K562 (cell line): ENCODE measurements at regions not wholly inside any gene's neighbourhood (a gene's known extent, or its start where the extent isn't known, plus 50 kb on each side); places are given as distances from the start of the nearest gene placed in this dataset.

ENCODE experiments used
- ATAC-seq: fragments of 200-7000 bp; cut with Tn5 transposase; 3 replicates; pipeline ENCODE4 v1.9.1; 2020; ENCODE audit warnings: moderate library complexity
- BruUV-seq: library from RNA; stranded (reverse); fragments of 400-500 nt; replicated peaks from 2 replicates; lab custom pipeline; 2021; lab: Mats Ljungman, UMichigan
- CTCF ChIA-PET: fragments of 300-600 bp; formaldehyde crosslinking; extraction: SDS; loops from one replicate; lab custom pipeline; 2021; ENCODE audit warnings: low intra/inter-chr PET ratio; lab: Yijun Ruan, JAX
- POLR2A ChIA-PET: fragments of 300-600, 350-650 bp; sonication (Branson Sonifier 250); formaldehyde crosslinking; extraction: SDS; loops from one replicate; lab custom pipeline; 2021; ENCODE audit warnings: antibody characterized with exemption, inconsistent platforms; lab: Yijun Ruan, JAX
- DNase-seq, 4 experiments: peaks; one replicate each; pipeline versions ENCODE4 v3.0.0 to v3.0.0-alpha.2; 2011 to 2018; ENCODE audit warnings: low spot score in 3 of 4, mixed read lengths in 3 of 4; ENCODE audit errors: extremely low read depth in 1 of 4
- FAIRE-seq: peaks from 2 replicates; lab custom pipeline; 2011; peaks lifted over from hg19 to GRCh38; lab: Jason Lieb, UNC
- H2AFZ ChIP-seq: 2 replicates; pipeline ENCODE4 v1.6.0; 2011; ENCODE audit warnings: low read depth, low read length, control low read depth, inconsistent platforms
- H3K27ac ChIP-seq: fragments of 200-600 bp; 3 replicates; pipeline ENCODE4 v1.8.0; 2011; ENCODE audit warnings: low read depth, mild to moderate bottlenecking, control low read depth, inconsistent platforms, low read length, moderate library complexity, mixed read lengths; ENCODE audit errors: extremely low read depth
- H3K27me3 ChIP-seq, 2 experiments: fragments of 300-600 bp in 1 of 2; 2 replicates in 1 of 2; 3 replicates in 1 of 2; pipeline versions ENCODE4 v1.6.0 to v1.8.0; 2011; ENCODE audit warnings: inconsistent platforms in 2 of 2, low read length in 2 of 2, mild to moderate bottlenecking in 1 of 2, mixed read lengths in 1 of 2, moderate library complexity in 1 of 2; ENCODE audit not compliant: control insufficient read depth in 2 of 2, insufficient read depth in 2 of 2
- H3K36me3 ChIP-seq: fragments of 300-600 bp; 3 replicates; pipeline ENCODE4 v1.8.0; 2011; ENCODE audit warnings: mild to moderate bottlenecking, low read length, inconsistent platforms; ENCODE audit not compliant: control insufficient read depth, insufficient read depth
- H3K4me1 ChIP-seq, 2 experiments: fragments of 200-600 bp in 1 of 2; replicated peaks in 1 of 2; 2 replicates in 1 of 2; 3 replicates in 1 of 2; pipeline versions ENCODE4 v1.5.1 to v1.8.0; 2011; ENCODE audit warnings: inconsistent platforms in 2 of 2, low read length in 2 of 2, mild to moderate bottlenecking in 1 of 2, mixed read lengths in 1 of 2, moderate library complexity in 1 of 2; ENCODE audit not compliant: control insufficient read depth in 2 of 2, insufficient read depth in 2 of 2
- H3K4me2 ChIP-seq: 2 replicates; pipeline ENCODE4 v1.6.1; 2011; ENCODE audit warnings: low read length, control low read depth, inconsistent platforms, mixed read lengths; ENCODE audit not compliant: insufficient read depth
- H3K4me3 ChIP-seq: fragments of 200-600 bp; sonication (generic), shearing (Covaris generic); 2 replicates; pipeline ENCODE4 v1.5.1; 2016; ENCODE audit warnings: control low read depth, inconsistent platforms
- H3K79me2 ChIP-seq: fragments of 200-600 bp; 3 replicates; pipeline ENCODE4 v1.8.0; 2011; ENCODE audit warnings: low read length, inconsistent platforms; ENCODE audit not compliant: control insufficient read depth, insufficient read depth
- H3K9ac ChIP-seq, 2 experiments: 2 replicates each; pipeline versions ENCODE4 v1.6.0 to v1.6.1; 2011; ENCODE audit warnings: low read depth in 2 of 2, low read length in 2 of 2, control low read depth in 1 of 2, inconsistent platforms in 1 of 2, mild to moderate bottlenecking in 1 of 2, mixed read lengths in 1 of 2; ENCODE audit not compliant: insufficient read depth in 1 of 2
- H3K9me1 ChIP-seq: one replicate; pipeline ENCODE4 v1.6.0; 2011; ENCODE audit warnings: inconsistent platforms, mild to moderate bottlenecking, low read length, moderate library complexity; ENCODE audit not compliant: control insufficient read depth, insufficient read depth
- H3K9me3 ChIP-seq: replicated peaks from 2 replicates; pipeline ENCODE4 v1.5.1; 2011; ENCODE audit warnings: low read depth, low read length, inconsistent platforms; ENCODE audit not compliant: control insufficient read depth, insufficient read depth
- H4K20me1 ChIP-seq: replicated peaks from 2 replicates; pipeline ENCODE4 v1.6.1; 2011; ENCODE audit warnings: low read length, inconsistent platforms, mixed read lengths; ENCODE audit not compliant: control insufficient read depth, insufficient read depth
- ADNP ChIP-seq: fragments of 200-800 bp; sonication (Bioruptor generic); IDR thresholded peaks from 2 replicates; pipeline ENCODE4 v1.6.1; 2016; ENCODE audit warnings: missing genetic modification characterization, missing compliant biosample characterization
- ARID1B ChIP-seq: fragments of 450-650 bp; IDR thresholded peaks from 2 replicates; pipeline ENCODE4 v1.6.1; 2016; ENCODE audit warnings: antibody characterized with exemption, mild to moderate bottlenecking, inconsistent platforms
- DACH1 ChIP-seq: fragments of 450-650 bp; IDR thresholded peaks from 2 replicates; pipeline ENCODE4 v1.6.1; 2018; ENCODE audit not compliant: partially characterized antibody
- TRIM24 ChIP-seq, 2 experiments: fragments of 450-650 bp; IDR thresholded peaks; 2 replicates each; pipeline ENCODE4 v1.6.1; 2016
- ZNF280A ChIP-seq: fragments of 450-650 bp; IDR thresholded peaks from 2 replicates; pipeline ENCODE4 v1.6.1; 2018; ENCODE audit warnings: mild to moderate bottlenecking, low read depth; ENCODE audit not compliant: partially characterized antibody
- ZNF318 ChIP-seq, 2 experiments: fragments of 450-650 bp; IDR thresholded peaks; 2 replicates each; pipeline ENCODE4 v1.6.1; 2016; ENCODE audit warnings: mild to moderate bottlenecking in 2 of 2, borderline replicate concordance in 1 of 2, low read depth in 1 of 2, moderate library complexity in 1 of 2
- ZNF436 ChIP-seq: fragments of 250-450, 450-650 bp; sonication (Bioruptor Pico); formaldehyde crosslinking; IDR thresholded peaks from 2 replicates; pipeline ENCODE4 v1.7.0; 2020; ENCODE audit warnings: mild to moderate bottlenecking
- ZNF707 ChIP-seq: fragments of 250-450 bp; sonication (Bioruptor Pico); conservative IDR thresholded peaks from 2 replicates; pipeline ENCODE4 v1.8.0; 2022; ENCODE audit warnings: inconsistent platforms, mild to moderate bottlenecking, moderate library complexity
- ZNF717 ChIP-seq: fragments of 250-450 bp; sonication (Bioruptor Pico); IDR thresholded peaks from 2 replicates; pipeline ENCODE4 v1.5.0; 2021
- ZSCAN32 ChIP-seq: fragments of 450-650 bp; formaldehyde crosslinking; IDR thresholded peaks from 2 replicates; pipeline ENCODE4 v1.4.0; 2020; ENCODE audit warnings: mild to moderate bottlenecking, moderate library complexity
- WGBS: fragments of 100-300 bp; shearing (Covaris generic); methylation state at CpG from one replicate; pipeline ENCODE4 v1.1.6; 2016; ENCODE audit warnings: low coverage, mixed read lengths; ENCODE audit not compliant: insufficient coverage; ENCODE audit errors: missing lambda C conversion rate; 5-methylcytosine and 5-hydroxymethylcytosine counted together
- in situ Hi-C: fragments of 300-500 bp; cut with MboI; formaldehyde crosslinking; loops from 4 replicates; pipeline ENCODE4 v1.15.0; 2018; ENCODE audit warnings: inconsistent platforms, mixed read lengths
- intact Hi-C: fragments of 100-400 bp; cut with micrococcal nuclease; formaldehyde crosslinking; loops from 2 replicates; pipeline ENCODE4 v1.14.2; 2022

GRCh38 chr5:87121304-87122150 lies 146.2 kb upstream of the RASA1 start:
- peak overlapping the region; percentile 26 for H3K4me2 ChIP-seq
- BruUV-seq, result no TSS peak
- peak overlapping the region; percentile 84 for H2AFZ ChIP-seq
- WGBS, result 24% methylated on average over 5 of the region's 5 CpGs
- no peaks in the 10 kb centered on the region for H3K9me3 ChIP-seq
- FAIRE-seq (peak; percentile 57), DNase-seq (peak in 1 of 4 experiments; percentile 53), ATAC-seq (peak; percentile 79)
- no peaks in the 10 kb centered on the region for H3K27me3 ChIP-seq
- H3K36me3 ChIP-seq, result no peaks in the 10 kb centered on the region
- no peaks in the 10 kb centered on the region for H3K79me2 ChIP-seq
- ChIA-PET CTCF (no interaction called here), POLR2A (interaction anchor here (0.6 kb wide), 1 partner anchor 14 kb away, joined by 3 read pairs; no protein-coding TSS in a partner anchor)
- intact Hi-C loops (no loop called here), in situ Hi-C loops (no loop called here)
- no peak overlapping the region for H3K4me3 ChIP-seq
- peaks cover 0 to 28% of the 10 kb centered on the region in 2 experiments; a peak in 4 of 5 replicates for H3K4me1 ChIP-seq
- H3K9ac ChIP-seq, result 0 out of 4 replicates have a peak overlapping the region, but pooled peaks of 1 of the 2 experiments have one; percentile 24
- no peaks in the 10 kb centered on the region for H3K9me1 ChIP-seq
- no peaks in the 10 kb centered on the region for H4K20me1 ChIP-seq
- H3K27ac ChIP-seq, result peak overlapping the region; percentile 55
- TF ChIP-seq ZNF717 (CRISPR knock-in tag), result no peak
- TF ChIP-seq DACH1, result no peak
- TF ChIP-seq ZNF436 (CRISPR knock-in tag), result no peak
- TF ChIP-seq ZNF707 (CRISPR knock-in tag), result no peak
- TF ChIP-seq ADNP (tag), result no peak
- no peak for TF ChIP-seq ZSCAN32
- TF ChIP-seq ZNF318 (IDR thresholded peaks at IDR 0.05; ENCODE audit: borderline replicate concordance in 1 of 2, low read depth in 1 of 2), result no peak
- TF ChIP-seq TRIM24 (IDR thresholded peaks at IDR 0.05), result peak in 1 of 2 experiments; percentile 53; a peak in 1 of 4 replicates
- peak; percentile 49 for TF ChIP-seq ARID1B
- no peak for TF ChIP-seq ZNF280A
